Endothelial cell of umbilical vein (primary cell): ENCODE measurements at regions not wholly inside any gene's neighbourhood (a gene's known extent, or its start where the extent isn't known, plus 50 kb on each side); places are given as distances from the start of the nearest gene placed in this dataset.

Source experiments
- BruUV-seq: library from RNA; stranded (reverse); fragments of 400-500 nt; replicated peaks from 2 replicates; lab custom pipeline; 2021; lab: Mats Ljungman, UMichigan
- CTCF ChIA-PET: fragments of 300-600, 350-600 bp; sonication (Branson Sonifier 250); formaldehyde crosslinking; loops from one replicate; lab custom pipeline; 2021; ENCODE audit warnings: antibody characterized with exemption, inconsistent platforms; lab: Charles Lee
- POLR2A ChIA-PET: fragments of 300-600, 350-600 bp; sonication (Branson Sonifier 250); formaldehyde crosslinking; loops from one replicate; lab custom pipeline; 2021; ENCODE audit warnings: antibody characterized with exemption, inconsistent platforms; lab: Charles Lee
- DNase-seq: peaks from one replicate; pipeline ENCODE4 v3.0.0-alpha.2; 2011; ENCODE audit warnings: low read depth, low spot score
- FAIRE-seq: peaks from 2 replicates; lab custom pipeline; 2011; peaks lifted over from hg19 to GRCh38; lab: Jason Lieb, UNC
- H2AFZ ChIP-seq: 2 replicates; pipeline ENCODE4 v1.6.0; 2012; ENCODE audit warnings: low read depth, low read length, control low read depth, inconsistent platforms
- H3K27ac ChIP-seq: 2 replicates; pipeline ENCODE4 v1.5.1; 2011; ENCODE audit warnings: low read depth, mild to moderate bottlenecking, control low read depth, low read length, moderate library complexity; ENCODE audit not compliant: insufficient read depth
- H3K27me3 ChIP-seq, 2 experiments: 2 replicates each; pipeline versions ENCODE4 v1.6.0 to v1.6.1; 2011; ENCODE audit warnings: low read length in 2 of 2, mixed read lengths in 1 of 2; ENCODE audit not compliant: control insufficient read depth in 2 of 2, insufficient read depth in 2 of 2
- H3K36me3 ChIP-seq, 2 experiments: 2 replicates in 1 of 2; 3 replicates in 1 of 2; pipeline ENCODE4 v1.5.1; 2011; ENCODE audit warnings: low read length in 2 of 2, mild to moderate bottlenecking in 1 of 2, moderate library complexity in 1 of 2; ENCODE audit not compliant: control insufficient read depth in 2 of 2, insufficient read depth in 2 of 2; ENCODE audit errors: extremely low read depth in 1 of 2
- H3K4me1 ChIP-seq: 3 replicates; pipeline ENCODE4 v1.5.1; 2011; ENCODE audit warnings: mild to moderate bottlenecking, low read length; ENCODE audit not compliant: control insufficient read depth, insufficient read depth; ENCODE audit errors: extremely low read depth
- H3K4me2 ChIP-seq: 2 replicates; pipeline ENCODE4 v1.6.1; 2011; ENCODE audit warnings: low read length, control low read depth, mixed read lengths; ENCODE audit not compliant: insufficient read depth
- H3K4me3 ChIP-seq, 3 experiments: fragments of 200-600 bp in 1 of 3; sonication (generic), shearing (Covaris generic) in 1 of 3; replicated peaks in 1 of 3; 2 replicates each; pipeline ENCODE4 v1.5.1; 2011 to 2016; ENCODE audit warnings: control low read depth in 3 of 3, low read length in 3 of 3, mild to moderate bottlenecking in 2 of 3, inconsistent platforms in 1 of 3, low read depth in 1 of 3, moderate library complexity in 1 of 3; ENCODE audit not compliant: insufficient read depth in 1 of 3
- H3K79me2 ChIP-seq: 2 replicates; pipeline ENCODE4 v1.6.0; 2012; ENCODE audit warnings: low read length, inconsistent platforms; ENCODE audit not compliant: control insufficient read depth, insufficient read depth
- H3K9ac ChIP-seq: replicated peaks from 2 replicates; pipeline ENCODE3; 2011; ENCODE audit warnings: low read length, control low read depth; ENCODE audit not compliant: insufficient read depth; ENCODE audit errors: extremely low read depth
- H3K9me1 ChIP-seq: replicated peaks from 3 replicates; pipeline ENCODE4 v1.6.0; 2011; ENCODE audit warnings: mild to moderate bottlenecking, low read length; ENCODE audit not compliant: control insufficient read depth, insufficient read depth; ENCODE audit errors: extremely low read depth
- H3K9me3 ChIP-seq: replicated peaks from 2 replicates; pipeline ENCODE4 v1.5.1; 2012; ENCODE audit warnings: low read length, inconsistent platforms; ENCODE audit not compliant: control insufficient read depth, insufficient read depth
- H4K20me1 ChIP-seq: replicated peaks from 2 replicates; pipeline ENCODE3; 2011; ENCODE audit warnings: mild to moderate bottlenecking, low read length; ENCODE audit not compliant: control insufficient read depth, insufficient read depth; ENCODE audit errors: extremely low read depth
- EZH2 ChIP-seq: IDR thresholded peaks from 2 replicates; pipeline ENCODE4 v1.6.1; 2012; ENCODE audit warnings: borderline replicate concordance, low read depth, mild to moderate bottlenecking, moderate library complexity, low read length, inconsistent platforms; ENCODE audit not compliant: severe bottlenecking
- FOS ChIP-seq: IDR thresholded peaks from 2 replicates; pipeline ENCODE4 v1.6.1; 2011; ENCODE audit warnings: mild to moderate bottlenecking, low read length, moderate library complexity, borderline replicate concordance; ENCODE audit not compliant: insufficient read depth
- GATA2 ChIP-seq: IDR thresholded peaks from 2 replicates; pipeline ENCODE4 v1.7.0; 2011; ENCODE audit warnings: low read depth, mild to moderate bottlenecking, moderate library complexity, mixed read lengths, low read length; ENCODE audit not compliant: insufficient read length, insufficient read depth
- JUN ChIP-seq: IDR thresholded peaks from 2 replicates; pipeline ENCODE4 v1.6.1; 2011; ENCODE audit warnings: borderline replicate concordance, low read depth; ENCODE audit not compliant: insufficient read length, insufficient read depth
- MAX ChIP-seq: IDR thresholded peaks from 2 replicates; pipeline ENCODE4 v1.6.1; 2011; ENCODE audit not compliant: insufficient read depth, insufficient read length
- MYC ChIP-seq: IDR thresholded peaks from one replicate; pipeline ENCODE4 v1.6.1; 2011; ENCODE audit warnings: mild to moderate bottlenecking, low read depth, low read length
- POLR2A ChIP-seq: IDR thresholded peaks from 2 replicates; pipeline ENCODE4 v1.6.1; 2012; ENCODE audit warnings: low read depth, mild to moderate bottlenecking, control low read depth, low read length
- POLR2AphosphoS5 ChIP-seq: IDR thresholded peaks from 2 replicates; pipeline ENCODE4 v1.6.1; 2012; ENCODE audit warnings: low read depth, mild to moderate bottlenecking, control low read depth, low read length, moderate library complexity; ENCODE audit not compliant: insufficient read depth
- dilution Hi-C: fragments of 300-500 bp; cut with MboI; formaldehyde crosslinking; loops from one replicate; pipeline ENCODE4 v1.15.0; 2019; ENCODE audit warnings: low sequenced_read_pairs; ENCODE audit not compliant: extremely low pct_ligation_motif_present
- intact Hi-C: fragments of 100-400 bp; cut with micrococcal nuclease; formaldehyde crosslinking; loops from one replicate; pipeline ENCODE4 v1.10.0; 2022
- TF ChIP-seq, protein P1 (sequence below), 2 donors: IDR thresholded peaks; 1 replicate in 1 of 2; 2 replicates in 1 of 2; pipeline ENCODE4 v1.5.1; 2011; ENCODE audit warnings: low read length in 2 of 2, mild to moderate bottlenecking in 2 of 2, moderate library complexity in 2 of 2, control low read depth in 1 of 2, inconsistent platforms in 1 of 2, low read depth in 1 of 2; ENCODE audit not compliant: insufficient read depth in 1 of 2; ENCODE audit errors: extremely low read depth in 1 of 2

- CTCF ChIA-PET = no interaction called here
- no peak overlapping the region for H2AFZ ChIP-seq
- no peaks in the 10 kb centered on the region for H3K9me3 ChIP-seq
- H3K4me3 ChIP-seq = no peak overlapping the region
- H3K27me3 ChIP-seq = no peaks in the 10 kb centered on the region
- intact Hi-C loops = no loop called here
- DNase-seq (no peak), FAIRE-seq (no peak)
- no peak overlapping the region for H3K4me2 ChIP-seq
- TF ChIP-seq, protein P1, sequence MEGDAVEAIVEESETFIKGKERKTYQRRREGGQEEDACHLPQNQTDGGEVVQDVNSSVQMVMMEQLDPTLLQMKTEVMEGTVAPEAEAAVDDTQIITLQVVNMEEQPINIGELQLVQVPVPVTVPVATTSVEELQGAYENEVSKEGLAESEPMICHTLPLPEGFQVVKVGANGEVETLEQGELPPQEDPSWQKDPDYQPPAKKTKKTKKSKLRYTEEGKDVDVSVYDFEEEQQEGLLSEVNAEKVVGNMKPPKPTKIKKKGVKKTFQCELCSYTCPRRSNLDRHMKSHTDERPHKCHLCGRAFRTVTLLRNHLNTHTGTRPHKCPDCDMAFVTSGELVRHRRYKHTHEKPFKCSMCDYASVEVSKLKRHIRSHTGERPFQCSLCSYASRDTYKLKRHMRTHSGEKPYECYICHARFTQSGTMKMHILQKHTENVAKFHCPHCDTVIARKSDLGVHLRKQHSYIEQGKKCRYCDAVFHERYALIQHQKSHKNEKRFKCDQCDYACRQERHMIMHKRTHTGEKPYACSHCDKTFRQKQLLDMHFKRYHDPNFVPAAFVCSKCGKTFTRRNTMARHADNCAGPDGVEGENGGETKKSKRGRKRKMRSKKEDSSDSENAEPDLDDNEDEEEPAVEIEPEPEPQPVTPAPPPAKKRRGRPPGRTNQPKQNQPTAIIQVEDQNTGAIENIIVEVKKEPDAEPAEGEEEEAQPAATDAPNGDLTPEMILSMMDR (IDR thresholded peaks at IDR 0.05; ENCODE audit: extremely low read depth in 1 of 2, insufficient read depth in 1 of 2, low read depth in 1 of 2, low read length in 2 of 2) = no peak
- TF ChIP-seq FOS (no peak), POLR2A (no peak), JUN (no peak), MAX (no peak), EZH2 (no peak), MYC (no peak), POLR2AphosphoS5 (no peak), GATA2 (no peak)
- H3K79me2 ChIP-seq = no peaks in the 10 kb centered on the region
- BruUV-seq = no TSS peak
- H3K27ac ChIP-seq = no peak overlapping the region
- H3K36me3 ChIP-seq = no peaks in the 10 kb centered on the region
- H4K20me1 ChIP-seq = no peaks in the 10 kb centered on the region
- POLR2A ChIA-PET = no interaction called here
- H3K9ac ChIP-seq = no peak overlapping the region
- no peaks in the 10 kb centered on the region for H3K9me1 ChIP-seq
- H3K4me1 ChIP-seq = no peaks in the 10 kb centered on the region
- dilution Hi-C loops = no loop called here
These were observed 167.9 kb downstream of the TMEM182 start for GRCh38 chr2:102929721-102930120.
